GM12878 (cell line): ENCODE measurements at regions not wholly inside any gene's neighbourhood (a gene's known extent, or its start where the extent isn't known, plus 50 kb on each side); places are given as distances from the start of the nearest gene placed in this dataset.

Source experiments
- ATAC-seq: fragments of 200-7000 bp; cut with Tn5 transposase; 3 replicates; pipeline ENCODE4 v1.9.1; 2020; ENCODE audit warnings: mild to moderate bottlenecking, moderate library complexity
- BruUV-seq: library from RNA; stranded (reverse); fragments of 400-500 nt; replicated peaks from 2 replicates; lab custom pipeline; 2021; lab: Mats Ljungman, UMichigan
- CTCF ChIA-PET: fragments of 300-600 bp; sonication (Branson Sonifier 250); formaldehyde crosslinking; extraction: SDS; loops from one replicate; lab custom pipeline; 2021; ENCODE audit warnings: inconsistent platforms; lab: Yijun Ruan, JAX
- POLR2A ChIA-PET: fragments of 350-600 bp; formaldehyde crosslinking; extraction: SDS; loops from one replicate; lab custom pipeline; 2021; ENCODE audit warnings: inconsistent platforms; lab: Charles Lee
- RAD21 ChIA-PET: fragments of 300-600 bp; sonication (Branson Sonifier 250); formaldehyde crosslinking; loops from one replicate; lab custom pipeline; 2023; ENCODE audit warnings: antibody characterized with exemption; ENCODE audit not compliant: unreplicated experiment; lab: Charles Lee
- SMC1A ChIA-PET: fragments of 300-600 bp; sonication (Branson Sonifier 250); formaldehyde crosslinking; loops from one replicate; lab custom pipeline; 2023; ENCODE audit not compliant: unreplicated experiment, uncharacterized antibody; lab: Charles Lee
- DNase-seq: peaks from one replicate; pipeline ENCODE4 v3.0.0-alpha.2; 2011; ENCODE audit warnings: low read depth, low spot score
- FAIRE-seq: peaks from 3 replicates; lab custom pipeline; 2011; peaks lifted over from hg19 to GRCh38; lab: Jason Lieb, UNC
- H2AFZ ChIP-seq: 2 replicates; pipeline ENCODE4 v1.6.0; 2011; ENCODE audit warnings: low read depth, low read length, control low read depth; ENCODE audit not compliant: control insufficient read depth
- H3K27ac ChIP-seq: 2 replicates; pipeline ENCODE4 v1.5.1; 2011; ENCODE audit warnings: control low read depth; ENCODE audit not compliant: control insufficient read depth, insufficient read depth
- H3K27me3 ChIP-seq, 2 experiments: replicated peaks in 1 of 2; 2 replicates each; pipeline versions ENCODE4 v1.6.0 to v1.6.1; 2011; ENCODE audit warnings: low read length in 1 of 2; ENCODE audit not compliant: control insufficient read depth in 2 of 2, insufficient read depth in 2 of 2
- H3K36me3 ChIP-seq, 2 experiments: 2 replicates each; pipeline ENCODE4 v1.5.1; 2011; ENCODE audit warnings: low read length in 1 of 2; ENCODE audit not compliant: control insufficient read depth in 2 of 2, insufficient read depth in 2 of 2
- H3K4me1 ChIP-seq: 2 replicates; pipeline ENCODE4 v1.6.1; 2011; ENCODE audit warnings: mild to moderate bottlenecking, low read length, moderate library complexity, mixed read lengths; ENCODE audit not compliant: control insufficient read depth, insufficient read depth
- H3K4me2 ChIP-seq: 2 replicates; pipeline ENCODE4 v1.6.0; 2011; ENCODE audit warnings: control low read depth; ENCODE audit not compliant: control insufficient read depth, insufficient read depth
- H3K4me3 ChIP-seq: fragments of 200-600 bp; sonication (generic); 2 replicates; pipeline ENCODE4 v1.5.1; 2016
- H3K79me2 ChIP-seq: 2 replicates; pipeline ENCODE4 v1.6.0; 2011; ENCODE audit warnings: low read length; ENCODE audit not compliant: control insufficient read depth, insufficient read depth
- H3K9ac ChIP-seq: 2 replicates; pipeline ENCODE4 v1.8.0; 2011; ENCODE audit warnings: low read length, control low read depth, mixed read lengths; ENCODE audit not compliant: control insufficient read depth, insufficient read depth
- H3K9me3 ChIP-seq: replicated peaks from 3 replicates; pipeline ENCODE4 v1.5.1; 2011; ENCODE audit warnings: mild to moderate bottlenecking, low read length; ENCODE audit not compliant: control insufficient read depth, insufficient read depth
- H4K20me1 ChIP-seq: 2 replicates; pipeline ENCODE4 v1.6.0; 2011; ENCODE audit not compliant: control insufficient read depth, insufficient read depth
- WGBS: methylation state at CpG from one replicate; pipeline ENCODE4 v1.1.6; 2016; ENCODE audit warnings: low lambda C conversion rate; ENCODE audit not compliant: insufficient replicate concordance, insufficient coverage; ENCODE audit errors: missing lambda C conversion rate; 5-methylcytosine and 5-hydroxymethylcytosine counted together
- in situ Hi-C: fragments of 300-500 bp; cut with MboI; formaldehyde crosslinking; loops from 9 replicates; pipeline ENCODE4 v1.14.3; 2018; ENCODE audit warnings: mixed read lengths
- intact Hi-C: fragments of 100-400 bp; cut with micrococcal nuclease; formaldehyde crosslinking; loops from one replicate; pipeline ENCODE4 v1.14.2; 2022; ENCODE audit not compliant: unreplicated experiment
- TF ChIP-seq, protein P1 (sequence below): IDR thresholded peaks from 2 replicates; pipeline ENCODE4 v1.6.1; 2011; ENCODE audit warnings: borderline replicate concordance, low read depth, mild to moderate bottlenecking, moderate library complexity, low read length; ENCODE audit not compliant: insufficient read depth, poor library complexity, severe bottlenecking
- TF ChIP-seq, protein P2 (sequence below): IDR thresholded peaks from 2 replicates; pipeline ENCODE4 v1.6.1; 2011; ENCODE audit warnings: mild to moderate bottlenecking, low read depth, low read length, moderate library complexity; ENCODE audit not compliant: insufficient replicate concordance

DNA sequence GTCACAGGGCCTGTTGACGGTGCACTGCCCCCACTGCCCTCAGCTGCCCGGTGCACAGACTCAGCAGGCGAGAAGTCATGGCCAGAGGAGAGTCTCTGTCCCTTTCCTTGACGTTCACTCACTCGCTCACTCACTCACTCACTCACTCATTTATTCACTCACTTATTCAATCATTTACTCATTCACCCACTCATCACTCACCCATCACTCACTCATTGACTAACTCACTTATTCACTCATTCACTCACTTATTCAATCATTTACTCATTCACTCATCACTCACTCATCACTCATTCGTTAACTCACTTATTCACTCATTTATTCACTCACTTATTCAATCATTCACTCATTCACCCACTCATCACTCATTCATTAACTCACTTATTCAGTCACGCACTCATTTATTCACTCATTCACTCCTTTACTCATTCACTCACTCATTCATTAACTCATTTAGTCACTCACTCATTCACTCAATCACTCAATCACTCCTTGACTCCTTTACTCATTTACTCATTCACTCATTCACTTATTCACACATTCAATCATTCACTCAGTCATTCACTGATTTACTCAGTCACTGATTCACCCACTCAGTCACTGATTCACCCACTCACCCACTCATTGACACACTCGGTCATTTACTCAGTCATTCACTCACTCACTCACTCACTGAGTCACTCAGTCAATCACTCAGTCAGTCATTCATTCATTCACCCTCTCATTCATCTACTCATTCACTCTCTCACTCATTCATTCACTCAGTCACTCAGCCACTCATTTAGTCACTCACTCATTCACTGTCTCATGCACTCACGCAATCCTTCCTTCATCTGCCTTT lies 1193.5 kb downstream of the BRD1 start:
- no peak overlapping the region for H3K4me3 ChIP-seq
- no peak overlapping the region for H3K9ac ChIP-seq
- DNase-seq (no peak), ATAC-seq (no peak), FAIRE-seq (no peak)
- H4K20me1 ChIP-seq = no peaks in the 10 kb centered on the region
- TF ChIP-seq, protein P1, sequence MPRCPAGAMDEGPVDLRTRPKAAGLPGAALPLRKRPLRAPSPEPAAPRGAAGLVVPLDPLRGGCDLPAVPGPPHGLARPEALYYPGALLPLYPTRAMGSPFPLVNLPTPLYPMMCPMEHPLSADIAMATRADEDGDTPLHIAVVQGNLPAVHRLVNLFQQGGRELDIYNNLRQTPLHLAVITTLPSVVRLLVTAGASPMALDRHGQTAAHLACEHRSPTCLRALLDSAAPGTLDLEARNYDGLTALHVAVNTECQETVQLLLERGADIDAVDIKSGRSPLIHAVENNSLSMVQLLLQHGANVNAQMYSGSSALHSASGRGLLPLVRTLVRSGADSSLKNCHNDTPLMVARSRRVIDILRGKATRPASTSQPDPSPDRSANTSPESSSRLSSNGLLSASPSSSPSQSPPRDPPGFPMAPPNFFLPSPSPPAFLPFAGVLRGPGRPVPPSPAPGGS = peak; percentile 65
- TF ChIP-seq, protein P2, sequence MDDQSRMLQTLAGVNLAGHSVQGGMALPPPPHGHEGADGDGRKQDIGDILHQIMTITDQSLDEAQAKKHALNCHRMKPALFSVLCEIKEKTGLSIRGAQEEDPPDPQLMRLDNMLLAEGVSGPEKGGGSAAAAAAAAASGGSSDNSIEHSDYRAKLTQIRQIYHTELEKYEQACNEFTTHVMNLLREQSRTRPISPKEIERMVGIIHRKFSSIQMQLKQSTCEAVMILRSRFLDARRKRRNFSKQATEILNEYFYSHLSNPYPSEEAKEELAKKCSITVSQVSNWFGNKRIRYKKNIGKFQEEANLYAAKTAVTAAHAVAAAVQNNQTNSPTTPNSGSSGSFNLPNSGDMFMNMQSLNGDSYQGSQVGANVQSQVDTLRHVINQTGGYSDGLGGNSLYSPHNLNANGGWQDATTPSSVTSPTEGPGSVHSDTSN = no peak
- H3K9me3 ChIP-seq = no peaks in the 10 kb centered on the region; the same call in 2 of the 3 replicates
- in situ Hi-C loops (no loop called here), intact Hi-C loops (no loop called here)
- no peak overlapping the region for H3K4me2 ChIP-seq
- ChIA-PET SMC1A (no interaction called here), RAD21 (no interaction called here), CTCF (no interaction called here), POLR2A (no interaction called here)
- no peaks in the 10 kb centered on the region for H3K79me2 ChIP-seq
- H2AFZ ChIP-seq = no peak overlapping the region
- H3K27ac ChIP-seq = no peak overlapping the region
- no TSS peak for BruUV-seq
- no peaks in the 10 kb centered on the region for H3K36me3 ChIP-seq
- WGBS = 46% methylated on average over 9 of the region's 9 CpGs
- H3K4me1 ChIP-seq = no peaks in the 10 kb centered on the region
- H3K27me3 ChIP-seq = no peaks in the 10 kb centered on the region
